Erythroblast (primary cell): ENCODE measurements at regions not wholly inside any gene's neighbourhood (a gene's known extent, or its start where the extent isn't known, plus 50 kb on each side); places are given as distances from the start of the nearest gene placed in this dataset.

Experiments used
- DNase-seq, 2 experiments: peaks; one replicate each; lab custom pipeline; 2025; lab: John Stamatoyannopoulos, UW
- GATA1 ChIP-seq: IDR thresholded peaks from 2 replicates; pipeline ENCODE4 v1.6.1; 2011; ENCODE audit warnings: low read depth, mild to moderate bottlenecking, control low read depth, low read length, moderate library complexity
- POLR2A ChIP-seq: IDR thresholded peaks from 2 replicates; pipeline ENCODE4 v1.6.1; 2011; ENCODE audit warnings: mild to moderate bottlenecking, low read length

DNA sequence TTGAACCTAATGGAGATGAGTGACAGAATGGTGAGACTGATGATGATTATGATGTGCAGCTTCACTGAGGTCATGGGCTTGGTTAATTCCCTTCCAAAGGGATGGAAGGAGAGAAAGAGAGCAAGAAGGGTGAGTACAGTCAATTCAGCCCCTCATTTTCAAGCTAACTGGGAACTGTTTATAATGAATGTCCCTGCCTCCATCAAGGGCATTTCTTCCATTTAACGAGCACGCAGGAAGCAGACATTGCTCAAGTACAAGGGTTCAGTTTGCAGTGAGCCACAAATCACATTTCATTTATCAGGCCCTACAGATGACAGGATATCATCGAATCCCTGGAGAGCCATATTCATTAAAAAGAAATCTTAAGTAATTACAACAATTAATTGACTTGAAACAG lies 158.3 kb upstream of the EEF1E1 start:
- DNase-seq: no peak
- TF ChIP-seq POLR2A: no peak
- TF ChIP-seq GATA1: no peak

- no peak for DNase-seq
- TF ChIP-seq GATA1 (no peak), POLR2A (no peak)
Measured at GRCh38 chr6:8246403-8246802, 144.1 kb upstream of the EEF1E1 start.

- TF ChIP-seq POLR2A (no peak), GATA1 (no peak)
- no peak for DNase-seq
Measured at GRCh38 chr6:8245726-8246125, 143.4 kb upstream of the EEF1E1 start.

GRCh38 chr6:8243475-8243874 lies 141.1 kb upstream of the EEF1E1 start:
- no peak for DNase-seq
- TF ChIP-seq GATA1 (no peak), POLR2A (no peak)

DNA sequence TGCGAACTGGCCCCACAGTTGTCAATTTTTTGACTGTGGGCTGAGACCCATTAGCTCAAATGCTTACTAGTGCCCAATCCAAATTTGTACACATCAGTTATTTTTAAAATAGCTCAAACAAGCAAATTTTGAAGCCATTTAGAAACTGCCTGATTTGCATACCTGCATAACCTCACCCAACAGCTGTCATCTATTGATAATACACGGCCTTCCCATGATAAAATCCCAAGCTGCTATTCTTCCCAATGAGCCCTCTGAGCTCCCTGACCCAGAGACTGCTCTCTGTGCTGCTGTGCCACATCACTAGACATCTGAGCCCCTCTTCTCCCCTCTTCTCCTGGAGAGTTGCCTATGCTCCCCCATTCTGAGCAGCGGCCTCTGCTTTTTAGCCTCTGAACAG lies 140.5 kb upstream of the EEF1E1 start:
- DNase-seq: no peak
- TF ChIP-seq POLR2A (no peak), GATA1 (no peak)

GRCh38 chr6:8240301-8240700 lies 138.0 kb upstream of the EEF1E1 start:
- no peak for DNase-seq
- TF ChIP-seq GATA1 (no peak), POLR2A (no peak)

DNA sequence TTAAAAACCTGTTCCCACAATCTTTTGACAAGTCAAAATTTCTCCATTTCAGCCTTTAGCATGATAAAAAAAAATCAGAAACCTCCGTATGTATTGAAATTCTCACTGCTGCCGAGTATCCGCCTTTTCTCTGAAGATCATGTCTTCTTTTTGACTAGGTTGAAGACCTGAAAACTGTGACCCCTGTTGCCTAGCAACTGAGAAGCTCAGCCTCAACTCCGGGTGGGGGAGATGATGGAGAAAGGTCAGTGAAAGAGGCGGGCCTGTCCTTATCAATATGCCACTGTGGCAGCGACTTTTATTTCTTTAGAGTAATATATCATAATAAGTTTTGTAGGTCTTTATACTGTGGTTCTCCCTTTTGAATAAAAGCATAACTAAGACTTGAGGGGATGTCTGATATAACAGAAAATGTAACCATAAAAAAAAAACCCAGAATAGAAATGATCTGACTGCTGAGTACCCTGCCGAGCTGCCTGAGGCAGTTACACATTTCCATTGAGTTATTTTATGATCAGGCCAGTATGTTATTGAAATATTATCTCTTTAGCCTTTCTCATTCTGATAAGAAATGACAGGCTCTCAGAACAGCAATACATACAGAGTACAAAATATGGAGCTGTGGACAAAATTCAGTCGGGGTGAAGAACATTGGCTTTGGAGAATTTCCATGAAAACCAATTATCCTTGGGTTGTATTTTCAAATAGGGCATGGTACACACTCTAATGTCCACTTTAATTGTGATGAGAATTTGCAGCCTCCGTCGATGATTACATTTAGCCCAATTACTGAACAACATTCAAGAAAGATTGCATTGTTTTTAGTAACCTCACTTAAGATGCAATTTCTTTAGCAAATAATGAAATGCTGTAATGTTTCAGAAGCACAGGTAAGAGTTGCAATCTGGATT lies 136.7 kb upstream of the EEF1E1 start:
- no peak for TF ChIP-seq POLR2A
- no peak for TF ChIP-seq GATA1
- no peak for DNase-seq

GRCh38 chr6:8237668-8238067 lies 135.3 kb upstream of the EEF1E1 start:
- no peak for DNase-seq
- TF ChIP-seq POLR2A (no peak), GATA1 (no peak)

- TF ChIP-seq GATA1 (no peak), POLR2A (no peak)
- no peak for DNase-seq
Measured at GRCh38 chr6:8236956-8237355, 134.6 kb upstream of the EEF1E1 start.

- DNase-seq: no peak
- TF ChIP-seq POLR2A (no peak), GATA1 (no peak)
Measured at GRCh38 chr6:8234321-8234720, 132.0 kb upstream of the EEF1E1 start.

DNA sequence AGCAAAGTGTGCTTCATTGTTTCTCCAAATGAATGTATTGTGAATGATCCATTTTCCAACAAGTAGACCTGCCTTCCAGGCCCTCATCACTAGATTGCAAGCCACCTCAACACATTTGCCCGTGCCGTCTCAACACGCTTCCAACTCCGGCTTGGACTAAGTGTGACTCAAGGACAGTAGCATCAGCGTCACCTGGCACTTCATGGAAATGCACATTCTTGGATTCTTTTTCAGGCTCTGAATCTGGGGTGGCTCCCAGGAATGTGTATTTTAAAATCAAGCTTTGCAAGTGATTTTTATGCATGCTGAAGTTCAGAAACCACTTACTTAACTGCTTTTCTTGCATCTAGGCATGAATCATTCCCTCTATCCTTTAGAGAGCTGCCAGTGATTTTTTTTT lies 129.6 kb upstream of the EEF1E1 start:
- DNase-seq: no peak
- TF ChIP-seq GATA1 (no peak), POLR2A (no peak)

DNA sequence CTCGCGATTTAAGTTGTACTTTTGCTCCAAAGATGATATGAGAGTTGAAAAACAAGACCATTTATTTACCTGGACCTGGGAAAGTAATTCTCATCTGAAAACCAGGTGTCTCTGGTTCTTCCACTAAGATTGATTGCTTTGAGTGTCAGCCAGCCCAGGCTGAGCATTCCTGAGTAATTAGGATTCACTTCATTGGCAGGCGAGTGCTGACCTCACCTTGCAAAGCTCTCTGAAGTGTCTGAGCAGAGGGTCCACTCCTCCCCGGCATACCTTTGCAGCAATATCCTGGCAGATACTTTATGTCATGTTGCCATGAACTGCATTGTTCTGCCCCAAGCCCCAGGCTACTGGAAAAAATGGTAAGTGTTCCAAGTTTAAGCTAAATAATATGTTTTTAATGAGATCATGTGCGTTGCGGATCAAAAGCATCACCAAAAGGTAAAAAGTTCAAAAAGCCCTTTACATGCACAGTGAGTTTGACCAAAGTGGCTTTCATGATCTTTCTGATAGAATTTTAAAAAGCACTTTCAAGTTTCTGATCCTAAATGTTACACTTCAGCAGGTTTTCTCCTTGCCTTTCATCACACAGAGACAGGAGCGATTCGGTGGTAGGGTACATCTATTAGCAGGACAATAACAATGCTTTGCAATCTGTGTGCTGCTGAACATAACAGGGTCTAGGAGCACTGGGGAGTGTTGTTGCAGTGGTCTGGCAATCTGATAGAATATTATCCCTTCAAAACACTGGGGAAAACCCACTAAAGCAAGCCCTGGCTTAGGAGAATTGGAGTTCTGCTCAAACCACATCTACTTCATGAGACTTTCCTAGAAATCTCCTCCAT lies 127.8 kb upstream of the EEF1E1 start:
- DNase-seq: no peak
- TF ChIP-seq POLR2A (no peak), GATA1 (no peak)

- TF ChIP-seq POLR2A: no peak
- TF ChIP-seq GATA1: no peak
Measured at GRCh38 chr6:8225113-8225512, 122.8 kb upstream of the EEF1E1 start.

GRCh38 chr6:8223678-8224077 lies 121.3 kb upstream of the EEF1E1 start:
- no peak for DNase-seq
- no peak for TF ChIP-seq POLR2A
- TF ChIP-seq GATA1: no peak

More at GRCh38 chr6:8225113-8225512, 122.8 kb upstream of the EEF1E1 start:
- no peak for DNase-seq
